ENCODE measurements at regions not wholly inside any gene's neighbourhood (a gene's known extent, or its start where the extent isn't known, plus 50 kb on each side); places are given as distances from the start of the nearest gene placed in this dataset.

GRCh38 chr10:131437556-131438475 lies 126.3 kb upstream of the TCERG1L start:
- ChIA-PET CTCF (no interaction called here), POLR2A (no interaction called here)
- TF ChIP-seq, protein P1, sequence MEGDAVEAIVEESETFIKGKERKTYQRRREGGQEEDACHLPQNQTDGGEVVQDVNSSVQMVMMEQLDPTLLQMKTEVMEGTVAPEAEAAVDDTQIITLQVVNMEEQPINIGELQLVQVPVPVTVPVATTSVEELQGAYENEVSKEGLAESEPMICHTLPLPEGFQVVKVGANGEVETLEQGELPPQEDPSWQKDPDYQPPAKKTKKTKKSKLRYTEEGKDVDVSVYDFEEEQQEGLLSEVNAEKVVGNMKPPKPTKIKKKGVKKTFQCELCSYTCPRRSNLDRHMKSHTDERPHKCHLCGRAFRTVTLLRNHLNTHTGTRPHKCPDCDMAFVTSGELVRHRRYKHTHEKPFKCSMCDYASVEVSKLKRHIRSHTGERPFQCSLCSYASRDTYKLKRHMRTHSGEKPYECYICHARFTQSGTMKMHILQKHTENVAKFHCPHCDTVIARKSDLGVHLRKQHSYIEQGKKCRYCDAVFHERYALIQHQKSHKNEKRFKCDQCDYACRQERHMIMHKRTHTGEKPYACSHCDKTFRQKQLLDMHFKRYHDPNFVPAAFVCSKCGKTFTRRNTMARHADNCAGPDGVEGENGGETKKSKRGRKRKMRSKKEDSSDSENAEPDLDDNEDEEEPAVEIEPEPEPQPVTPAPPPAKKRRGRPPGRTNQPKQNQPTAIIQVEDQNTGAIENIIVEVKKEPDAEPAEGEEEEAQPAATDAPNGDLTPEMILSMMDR (IDR thresholded peaks at IDR 0.05; ENCODE audit: low read depth, low read length) = no peak
- peaks cover 88% of the 10 kb centered on the region for H3K9me3 ChIP-seq (ENCODE audit: control insufficient read depth, insufficient read depth, low read length)
- no peak for DNase-seq (ENCODE audit: low read depth, low spot score)
- no peak overlapping the region for H3K4me3 ChIP-seq (ENCODE audit: low read depth, low read length)
- no peak overlapping the region for H3K27ac ChIP-seq (ENCODE audit: low read depth, low read length)
- no peaks in the 10 kb centered on the region for H3K27me3 ChIP-seq (ENCODE audit: control insufficient read depth, insufficient read depth, low read length)

DNA sequence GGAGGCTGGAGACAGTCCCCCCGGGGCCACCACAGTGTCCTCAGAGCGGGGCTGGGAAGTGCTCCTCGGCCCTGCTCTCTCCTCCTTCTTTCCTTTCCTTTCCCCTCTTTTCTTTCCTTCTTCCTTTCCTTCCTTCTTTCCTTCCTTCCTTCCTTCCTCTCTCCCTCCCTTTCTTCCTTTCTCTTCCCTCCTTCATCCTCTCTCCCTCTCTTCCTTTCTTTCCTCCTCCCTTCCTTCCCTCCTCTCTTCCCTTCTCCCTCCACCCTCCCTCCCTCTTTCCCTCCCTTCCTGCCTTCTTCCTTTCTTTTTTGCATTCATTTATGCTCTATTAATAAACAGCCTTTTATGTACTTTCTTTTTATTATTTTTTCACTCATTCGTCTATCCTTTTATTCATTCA lies 127.1 kb upstream of the TCERG1L start:
- ChIA-PET POLR2A (no interaction called here), CTCF (no interaction called here)
- DNase-seq (ENCODE audit: low read depth, low spot score) = no peak
- no peak overlapping the region for H3K4me3 ChIP-seq (ENCODE audit: low read depth, low read length)
- no peak overlapping the region for H3K27ac ChIP-seq (ENCODE audit: low read depth, low read length)
- H3K9me3 ChIP-seq (ENCODE audit: control insufficient read depth, insufficient read depth, low read length) = peaks cover 90% of the 10 kb centered on the region
- TF ChIP-seq, protein P1 (IDR thresholded peaks at IDR 0.05; ENCODE audit: low read depth, low read length) = no peak
- no peaks in the 10 kb centered on the region for H3K27me3 ChIP-seq (ENCODE audit: control insufficient read depth, insufficient read depth, low read length)

GRCh38 chr10:131439705-131440104 lies 128.2 kb upstream of the TCERG1L start:
- TF ChIP-seq, protein P1 (IDR thresholded peaks at IDR 0.05; ENCODE audit: low read depth, low read length) = no peak
- ChIA-PET CTCF (no interaction called here), POLR2A (no interaction called here)
- no peak for DNase-seq (ENCODE audit: low read depth, low spot score)
- no peak overlapping the region for H3K4me3 ChIP-seq (ENCODE audit: low read depth, low read length)
- no peak overlapping the region for H3K27ac ChIP-seq (ENCODE audit: low read depth, low read length)
- H3K9me3 ChIP-seq (ENCODE audit: control insufficient read depth, insufficient read depth, low read length) = peaks cover 90% of the 10 kb centered on the region
- H3K27me3 ChIP-seq (ENCODE audit: control insufficient read depth, insufficient read depth, low read length) = no peaks in the 10 kb centered on the region

DNA sequence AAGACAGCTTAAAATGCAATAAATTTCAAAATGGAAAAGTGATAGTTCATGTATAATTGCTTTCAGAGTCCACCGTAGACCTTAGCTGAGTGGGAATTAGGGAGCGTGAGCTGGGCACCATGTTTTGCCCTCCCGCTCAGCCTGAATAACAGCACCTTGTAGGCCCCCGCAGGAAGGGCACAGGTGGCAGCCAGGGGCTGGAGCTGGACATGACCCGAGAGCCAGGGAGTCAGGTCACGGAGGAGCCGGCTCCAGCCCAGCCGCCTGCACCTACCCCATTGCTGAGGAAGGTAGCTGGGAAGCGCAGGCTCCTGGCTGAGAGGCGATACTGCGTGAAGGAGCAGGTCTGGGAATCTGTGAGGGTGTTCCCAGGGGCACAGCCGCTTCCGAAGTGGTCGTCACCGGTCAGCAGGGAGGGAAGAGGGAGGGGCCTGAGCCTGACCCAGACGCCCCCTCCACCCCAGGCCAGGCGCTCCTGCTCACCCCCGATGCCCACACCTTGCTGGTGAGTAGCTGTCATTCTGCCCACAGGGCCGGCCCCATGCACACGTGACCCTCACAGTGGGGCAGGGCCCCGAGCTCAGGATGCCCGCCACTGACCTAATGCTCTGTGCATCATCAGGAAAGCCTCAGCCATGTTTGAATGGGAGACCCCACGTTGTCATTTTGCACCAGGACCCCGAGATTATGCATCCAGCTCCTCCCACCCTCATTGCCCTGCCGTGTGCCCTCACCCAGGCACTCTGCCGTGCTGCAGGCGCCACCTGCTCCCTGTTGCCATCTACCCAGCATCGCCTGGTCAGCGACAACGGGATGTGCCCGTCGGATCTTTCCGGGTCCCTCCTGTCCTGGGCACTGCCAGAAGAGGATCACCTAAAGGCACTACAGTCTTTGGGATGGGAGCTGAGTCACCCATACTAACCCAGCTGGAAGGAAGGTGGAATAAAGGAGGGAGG lies 129.2 kb upstream of the TCERG1L start:
- Histone ChIP-seq H3K27me3 (ENCODE audit: control insufficient read depth, insufficient read depth, low read length) (no peaks in the 10 kb centered on the region), H3K4me3 (ENCODE audit: low read depth, low read length) (no peak overlapping the region), H3K27ac (ENCODE audit: low read depth, low read length) (no peak overlapping the region), H3K9me3 (ENCODE audit: control insufficient read depth, insufficient read depth, low read length) (peaks cover 91% of the 10 kb centered on the region)
- CTCF ChIA-PET = no interaction called here
- POLR2A ChIA-PET = no interaction called here
- DNase-seq (ENCODE audit: low read depth, low spot score) = no peak
- TF ChIP-seq, protein P1 (IDR thresholded peaks at IDR 0.05; ENCODE audit: low read depth, low read length) = no peak

DNA sequence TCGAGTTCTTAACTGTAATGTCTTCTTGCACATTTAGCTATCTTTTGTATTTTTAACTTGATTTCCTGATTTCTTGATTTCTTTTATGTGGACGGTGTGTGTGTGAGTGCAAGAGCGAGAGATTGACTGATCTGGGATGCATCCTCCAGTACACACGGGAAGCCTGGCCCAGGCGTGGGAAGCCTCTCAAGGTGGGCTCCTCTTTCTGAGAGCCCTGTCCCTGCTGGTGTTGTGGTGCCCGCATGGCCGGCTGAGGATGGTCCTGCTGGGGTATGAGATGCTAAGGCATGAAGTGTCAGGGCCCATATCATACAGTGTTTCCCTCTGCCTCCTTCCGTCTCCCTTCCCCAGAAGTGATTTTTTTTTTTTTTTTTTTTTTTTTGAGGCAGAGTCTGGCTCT lies 130.8 kb upstream of the TCERG1L start:
- CTCF ChIA-PET = no interaction called here
- Histone ChIP-seq H3K4me3 (ENCODE audit: low read depth, low read length) (no peak overlapping the region), H3K9me3 (ENCODE audit: control insufficient read depth, insufficient read depth, low read length) (peaks cover 86% of the 10 kb centered on the region), H3K27me3 (ENCODE audit: control insufficient read depth, insufficient read depth, low read length) (no peaks in the 10 kb centered on the region), H3K27ac (ENCODE audit: low read depth, low read length) (no peak overlapping the region)
- TF ChIP-seq, protein P1 (IDR thresholded peaks at IDR 0.05; ENCODE audit: low read depth, low read length) = no peak
- DNase-seq (ENCODE audit: low read depth, low spot score) = no peak
- POLR2A ChIA-PET = no interaction called here
